ENCODE measurements at regions not wholly inside any gene's neighbourhood (a gene's known extent, or its start where the extent isn't known, plus 50 kb on each side); places are given as distances from the start of the nearest gene placed in this dataset.
"Not testable (repeated sequence)": the region's sequence is repeated elsewhere in the genome, so short reads cannot be mapped to it uniquely, and the experiment has no call there.

GRCh38 chr3:70743754-70744153 lies 431.3 kb upstream of the MDFIC2 start:
- no peak for DNase-seq (ENCODE audit: low read depth in 2 of 3, low spot score in 2 of 3)

- DNase-seq (ENCODE audit: low read depth in 2 of 3, low spot score in 2 of 3), result no peak
Measured at GRCh38 chr3:70742081-70742480, 429.6 kb upstream of the MDFIC2 start.

GRCh38 chr3:70740872-70741271 lies 428.4 kb upstream of the MDFIC2 start:
- no peak for DNase-seq (ENCODE audit: low read depth in 2 of 3, low spot score in 2 of 3)

- no peak for DNase-seq (ENCODE audit: low read depth in 2 of 3, low spot score in 2 of 3)
Measured at GRCh38 chr3:70740071-70740470, 427.6 kb upstream of the MDFIC2 start.

DNA sequence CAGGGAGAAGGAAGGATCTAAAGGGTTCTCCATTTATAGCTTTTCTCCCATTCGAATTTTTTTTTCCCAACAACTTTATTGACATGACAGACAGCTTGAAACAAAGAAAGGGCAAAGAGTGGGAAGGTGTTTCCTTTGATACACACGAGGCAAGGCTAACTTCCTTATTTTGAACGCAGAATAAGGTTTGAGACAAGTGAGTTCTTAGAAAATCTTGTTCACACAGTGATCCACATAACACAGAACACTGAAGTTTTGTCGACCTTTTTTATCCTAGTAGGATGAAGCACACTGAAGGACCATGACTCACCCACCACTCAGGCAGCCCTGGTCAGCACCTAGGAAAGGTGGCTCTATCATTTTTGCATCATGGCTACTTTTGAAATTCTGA lies 425.8 kb upstream of the MDFIC2 start:
- DNase-seq (ENCODE audit: low read depth in 2 of 3, low spot score in 2 of 3), result peak in 2 of 3 donors; percentile 40 to 83

DNA sequence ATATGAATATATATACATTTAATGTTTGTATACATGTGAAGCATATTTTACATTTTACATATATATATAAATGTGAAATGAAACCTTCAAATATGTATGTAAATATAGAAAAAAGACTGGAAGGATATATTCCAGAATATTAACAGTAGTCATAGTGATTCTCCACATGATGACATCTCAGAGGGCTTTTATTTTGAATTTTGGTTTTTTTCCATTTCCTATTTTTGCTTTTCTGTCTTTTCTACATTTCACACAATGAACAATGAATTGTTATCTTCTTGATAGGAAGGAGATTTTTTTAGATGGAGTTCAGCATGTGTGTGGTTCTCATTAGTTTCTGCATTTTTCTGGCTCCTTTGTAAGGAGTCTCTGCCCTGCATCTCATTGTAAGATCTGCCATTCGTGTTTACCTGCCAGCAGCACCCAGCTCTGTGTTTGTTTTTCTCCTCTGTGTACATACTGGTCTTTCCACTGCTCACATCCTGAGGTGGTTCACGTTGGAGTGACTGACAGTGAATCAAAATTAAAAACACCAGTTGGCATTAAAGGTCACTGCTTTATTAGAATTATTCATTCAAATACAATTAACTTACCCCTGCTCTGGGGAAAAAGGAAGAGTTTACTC lies 425.3 kb upstream of the MDFIC2 start:
- DNase-seq (ENCODE audit: low read depth in 2 of 3, low spot score in 2 of 3), result peak in 2 of 3 donors; percentile 3 to 52

DNA sequence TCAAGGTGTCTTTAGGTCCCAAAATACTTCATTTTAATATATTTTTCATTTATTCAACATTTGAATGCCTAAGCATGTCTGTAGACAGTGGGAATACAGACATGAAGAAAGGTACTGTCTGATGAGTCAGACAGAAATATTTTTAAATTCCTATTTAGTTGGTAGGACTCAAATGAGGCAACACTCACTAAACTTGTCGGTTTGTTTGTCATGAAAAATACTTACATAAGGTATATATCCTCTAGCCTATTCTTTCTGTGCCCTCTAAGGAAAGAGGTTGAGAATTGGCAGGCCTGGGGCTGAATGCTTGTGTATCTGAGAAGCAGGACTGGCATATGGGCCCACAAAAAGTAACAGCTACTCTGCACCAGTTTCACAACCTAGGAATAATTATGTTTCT lies 423.6 kb upstream of the MDFIC2 start:
- no peak for DNase-seq (ENCODE audit: low read depth in 2 of 3, low spot score in 2 of 3)

DNA sequence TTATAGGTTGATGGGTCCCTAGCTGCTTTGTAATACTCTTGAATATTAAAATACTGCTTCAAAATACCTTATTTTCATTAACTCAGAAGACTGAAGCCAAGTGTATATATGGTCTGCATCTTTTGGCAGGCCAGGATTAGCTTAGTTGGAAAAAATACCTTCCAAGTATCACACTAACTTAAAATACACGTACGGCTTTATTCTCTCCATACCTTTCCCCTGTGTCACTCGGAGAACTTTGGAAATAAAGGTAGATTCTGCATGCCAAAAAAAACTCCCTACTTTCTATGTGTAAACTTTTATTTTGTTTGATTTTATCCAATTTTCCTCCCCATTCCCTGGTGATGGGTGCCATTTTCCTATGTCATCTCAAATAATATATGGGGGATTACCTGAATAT lies 422.3 kb upstream of the MDFIC2 start:
- no peak for DNase-seq (ENCODE audit: low read depth in 2 of 3, low spot score in 2 of 3)

DNA sequence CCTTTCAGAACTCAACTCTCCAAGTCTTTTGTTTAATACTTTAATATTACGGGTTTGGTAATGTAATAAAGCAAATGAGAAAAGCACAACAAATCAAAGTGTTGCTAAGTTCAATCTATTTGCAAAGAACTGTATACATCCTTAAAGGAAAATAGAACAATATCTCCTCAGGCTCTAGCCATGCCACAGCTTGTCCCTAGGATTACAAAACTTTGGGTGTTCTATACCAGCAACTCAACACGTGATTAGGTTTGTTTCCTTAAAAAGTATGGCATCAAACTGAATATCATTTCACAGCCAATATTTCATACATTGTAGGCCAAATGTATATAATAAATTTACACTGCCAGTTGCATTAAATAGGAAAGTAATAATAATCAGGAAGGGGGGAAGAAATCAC lies 418.6 kb upstream of the MDFIC2 start:
- no peak for DNase-seq (ENCODE audit: low read depth in 2 of 3, low spot score in 2 of 3)

GRCh38 chr3:70729845-70730244 lies 417.4 kb upstream of the MDFIC2 start:
- DNase-seq (ENCODE audit: low read depth in 2 of 3, low spot score in 2 of 3), result no peak

DNA sequence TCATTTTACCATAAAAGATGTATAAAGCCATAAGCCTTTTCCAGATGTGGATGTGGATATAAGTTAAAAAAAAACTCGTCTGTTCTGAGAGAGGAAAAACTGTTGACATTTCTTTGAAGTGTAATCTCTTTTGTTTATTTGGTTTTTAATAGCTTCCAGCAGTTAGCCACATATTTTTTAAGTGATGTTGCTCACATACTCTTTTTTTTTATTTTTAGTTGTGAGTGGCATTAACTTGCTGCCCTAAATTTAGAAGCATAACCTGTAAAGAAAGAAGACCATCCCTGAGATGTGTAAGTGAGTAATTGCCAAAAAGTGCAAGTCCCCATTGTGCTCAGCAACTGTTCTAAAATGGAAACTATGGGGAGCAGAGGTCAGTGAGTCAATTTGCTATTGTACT lies 415.9 kb upstream of the MDFIC2 start:
- DNase-seq (ENCODE audit: low read depth in 2 of 3, low spot score in 2 of 3), result no peak

GRCh38 chr3:70726961-70727360 lies 414.5 kb upstream of the MDFIC2 start:
- no peak for DNase-seq (ENCODE audit: low read depth in 2 of 3, low spot score in 2 of 3)

- no peak for DNase-seq (ENCODE audit: low read depth in 2 of 3, low spot score in 2 of 3)
Measured at GRCh38 chr3:70726096-70726938, 413.9 kb upstream of the MDFIC2 start.

DNA sequence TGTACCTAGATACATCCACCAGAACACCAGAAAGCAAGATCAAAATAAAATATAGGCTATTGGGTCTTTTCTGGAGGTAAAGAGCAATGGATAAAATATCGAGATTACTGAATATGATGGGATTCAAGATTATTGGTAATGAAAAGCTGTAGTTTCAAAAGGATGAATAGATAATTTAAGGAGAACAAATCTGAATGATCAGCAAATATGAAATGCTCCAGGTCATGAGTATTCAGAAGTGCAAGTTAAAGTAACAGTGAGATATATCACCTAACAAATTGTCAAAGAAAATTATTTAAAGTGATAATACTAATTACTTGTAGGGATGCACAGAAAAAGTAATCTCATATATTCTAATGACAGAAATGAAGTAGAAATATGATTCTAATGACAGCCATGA lies 409.6 kb upstream of the MDFIC2 start:
- DNase-seq (ENCODE audit: low read depth in 2 of 3, low spot score in 2 of 3), result no peak

GRCh38 chr3:70716832-70717231 lies 404.4 kb upstream of the MDFIC2 start:
- DNase-seq (ENCODE audit: low read depth in 2 of 3, low spot score in 2 of 3), result peak in 2 of 3 donors; percentile 30 to 64

GRCh38 chr3:70712449-70713082 lies 400.1 kb upstream of the MDFIC2 start:
- DNase-seq (ENCODE audit: low read depth in 2 of 3, low spot score in 2 of 3), result no peak

- peak in 1 of 3 donors; percentile 21 for DNase-seq (ENCODE audit: low read depth in 2 of 3, low spot score in 2 of 3)
Measured at GRCh38 chr3:70703305-70704102, 391.1 kb upstream of the MDFIC2 start.

DNA sequence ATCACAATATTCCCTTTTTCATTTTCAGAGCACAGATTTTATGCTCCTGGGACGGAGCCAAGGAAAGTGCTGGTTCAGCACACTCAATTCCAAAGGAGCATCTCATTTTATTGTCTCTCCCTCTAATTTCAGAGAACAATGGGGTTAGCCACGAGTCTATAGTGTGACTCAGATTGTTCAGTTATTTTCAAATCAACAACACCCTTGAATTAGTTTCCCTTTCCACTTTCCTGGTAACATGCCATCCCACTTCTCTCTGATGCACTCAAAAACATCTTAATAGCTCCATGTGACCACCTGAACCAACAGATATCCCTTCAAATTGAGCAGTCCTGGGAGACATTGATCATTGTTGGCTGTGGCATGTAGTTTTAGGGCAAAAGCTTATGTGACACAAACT lies 389.7 kb upstream of the MDFIC2 start:
- DNase-seq (ENCODE audit: low read depth in 2 of 3, low spot score in 2 of 3), result no peak

- no peak for DNase-seq (ENCODE audit: low read depth in 2 of 3, low spot score in 2 of 3)
Measured at GRCh38 chr3:70684701-70685100, 372.3 kb upstream of the MDFIC2 start.

GRCh38 chr3:70675810-70676209 lies 363.4 kb upstream of the MDFIC2 start:
- DNase-seq (ENCODE audit: low read depth in 2 of 3, low spot score in 2 of 3), result not testable (repeated sequence)

All from hematopoietic multipotent progenitor cell (in vitro differentiated cells).